ENCODE measurements at regions not wholly inside any gene's neighbourhood (a gene's known extent, or its start where the extent isn't known, plus 50 kb on each side); places are given as distances from the start of the nearest gene placed in this dataset.

- H3K36me3 ChIP-seq (ENCODE audit: insufficient read depth, low read length) = no peaks in the 10 kb centered on the region
- H3K4me3 ChIP-seq (ENCODE audit: low read depth, low read length, poor library complexity, severe bottlenecking) = no peak overlapping the region
- no peak overlapping the region for H3K27ac ChIP-seq (ENCODE audit: low read depth, low read length, poor library complexity, severe bottlenecking)
- H3K9me3 ChIP-seq (ENCODE audit: low read length) = no peaks in the 10 kb centered on the region
- H3K4me1 ChIP-seq (ENCODE audit: insufficient read depth, low read length, poor library complexity, severe bottlenecking) = no peaks in the 10 kb centered on the region
- BruUV-seq (replicated peaks) = no TSS peak
- no peak for DNase-seq (ENCODE audit: low spot score)
- H4K20me1 ChIP-seq (ENCODE audit: insufficient read depth, low read length) = no peaks in the 10 kb centered on the region
- no peak overlapping the region for H3K4me2 ChIP-seq (ENCODE audit: low read length)
- TF ChIP-seq EZH2phosphoT487 (IDR thresholded peaks at IDR 0.05; ENCODE audit: borderline replicate concordance, low read depth, low read length) (no peak), CTCF (conservative IDR thresholded peaks at IDR 0.05; ENCODE audit: low read length) (no peak)
- H3K79me2 ChIP-seq (ENCODE audit: insufficient read depth, low read depth, low read length) = no peaks in the 10 kb centered on the region
- no peaks in the 10 kb centered on the region for H3K9me2 ChIP-seq (ENCODE audit: insufficient read depth, low read length)
- POLR2A ChIA-PET = no interaction called here
- H2AFZ ChIP-seq (ENCODE audit: low read length) = no peak overlapping the region
- intact Hi-C loops (cut with micrococcal nuclease; ENCODE audit: unreplicated experiment) = no loop called here
- CTCF ChIA-PET (ENCODE audit: unreplicated experiment) = no interaction called here
These were observed 625.7 kb upstream of the LMCD1 start for GRCh38 chr3:7875925-7876324.

GRCh38 chr3:7876741-7877297 lies 624.8 kb upstream of the LMCD1 start:
- BruUV-seq (replicated peaks) = no TSS peak
- H3K4me1 ChIP-seq (ENCODE audit: insufficient read depth, low read length, poor library complexity, severe bottlenecking) = no peaks in the 10 kb centered on the region
- 0 out of 2 replicates have a peak overlapping the region, but pooled peaks have one; percentile 10 for H2AFZ ChIP-seq (ENCODE audit: low read length)
- no peaks in the 10 kb centered on the region for H3K79me2 ChIP-seq (ENCODE audit: insufficient read depth, low read depth, low read length)
- no peak for TF ChIP-seq CTCF (conservative IDR thresholded peaks at IDR 0.05; ENCODE audit: low read length)
- TF ChIP-seq EZH2phosphoT487 (IDR thresholded peaks at IDR 0.05; ENCODE audit: borderline replicate concordance, low read depth, low read length) = no peak
- no peaks in the 10 kb centered on the region for H4K20me1 ChIP-seq (ENCODE audit: insufficient read depth, low read length)
- peak overlapping the region; percentile 13; the same call in 1 of the 2 replicates for H3K4me2 ChIP-seq (ENCODE audit: low read length)
- ChIA-PET POLR2A (interaction anchor here (0.5 kb wide), 1 partner anchor 31 kb away, joined by 10 read pairs; no protein-coding TSS in a partner anchor), CTCF (ENCODE audit: unreplicated experiment) (no interaction called here)
- H3K9me2 ChIP-seq (ENCODE audit: insufficient read depth, low read length) = no peaks in the 10 kb centered on the region
- peak; percentile 1 for DNase-seq (ENCODE audit: low spot score)
- intact Hi-C loops (cut with micrococcal nuclease; ENCODE audit: unreplicated experiment) = no loop called here
- no peak overlapping the region for H3K27ac ChIP-seq (ENCODE audit: low read depth, low read length, poor library complexity, severe bottlenecking)
- no peaks in the 10 kb centered on the region for H3K36me3 ChIP-seq (ENCODE audit: insufficient read depth, low read length)
- no peaks in the 10 kb centered on the region for H3K9me3 ChIP-seq (ENCODE audit: low read length)
- H3K4me3 ChIP-seq (ENCODE audit: low read depth, low read length, poor library complexity, severe bottlenecking) = no peak overlapping the region

GRCh38 chr3:7877312-7877711 lies 624.3 kb upstream of the LMCD1 start:
- H4K20me1 ChIP-seq (ENCODE audit: insufficient read depth, low read length) = no peaks in the 10 kb centered on the region
- H3K27ac ChIP-seq (ENCODE audit: low read depth, low read length, poor library complexity, severe bottlenecking) = no peak overlapping the region
- ChIA-PET POLR2A (no interaction called here), CTCF (ENCODE audit: unreplicated experiment) (no interaction called here)
- TF ChIP-seq CTCF (conservative IDR thresholded peaks at IDR 0.05; ENCODE audit: low read length) (no peak), EZH2phosphoT487 (IDR thresholded peaks at IDR 0.05; ENCODE audit: borderline replicate concordance, low read depth, low read length) (no peak)
- BruUV-seq (replicated peaks) = no TSS peak
- H3K4me3 ChIP-seq (ENCODE audit: low read depth, low read length, poor library complexity, severe bottlenecking) = no peak overlapping the region
- no peaks in the 10 kb centered on the region for H3K9me2 ChIP-seq (ENCODE audit: insufficient read depth, low read length)
- H3K4me2 ChIP-seq (ENCODE audit: low read length) = 0 out of 2 replicates have a peak overlapping the region, but pooled peaks have one; percentile 13
- H2AFZ ChIP-seq (ENCODE audit: low read length) = no peak overlapping the region
- intact Hi-C loops (cut with micrococcal nuclease; ENCODE audit: unreplicated experiment) = no loop called here
- H3K36me3 ChIP-seq (ENCODE audit: insufficient read depth, low read length) = no peaks in the 10 kb centered on the region
- no peaks in the 10 kb centered on the region for H3K9me3 ChIP-seq (ENCODE audit: low read length)
- no peaks in the 10 kb centered on the region for H3K79me2 ChIP-seq (ENCODE audit: insufficient read depth, low read depth, low read length)
- no peaks in the 10 kb centered on the region for H3K4me1 ChIP-seq (ENCODE audit: insufficient read depth, low read length, poor library complexity, severe bottlenecking)
- no peak for DNase-seq (ENCODE audit: low spot score)

All from OCI-LY7 (cell line).